Gastroesophageal sphincter (tissue), 4 donors: ENCODE measurements at regions not wholly inside any gene's neighbourhood (a gene's known extent, or its start where the extent isn't known, plus 50 kb on each side); places are given as distances from the start of the nearest gene placed in this dataset.
"Not testable (repeated sequence)": the region's sequence is repeated elsewhere in the genome, so short reads cannot be mapped to it uniquely, and the experiment has no call there.

ENCODE experiments used
- ATAC-seq: fragments of 150-250 bp; one replicate; pipeline ENCODE4 v1.9.1; 2016; ENCODE audit warnings: mild to moderate bottlenecking, moderate library complexity
- H3K27ac ChIP-seq, 4 donors: fragments of 200-600 bp; sonication (generic) in 3 of 4; 1 replicate in 3 of 4; 2 replicates in 1 of 4; pipeline ENCODE4 v1.5.1; 2016 to 2019
- H3K27me3 ChIP-seq: fragments of 200-600 bp; sonication (generic); one replicate; pipeline ENCODE4 v1.5.1; 2019
- H3K36me3 ChIP-seq, 2 donors: fragments of 200-600 bp; sonication (generic); one replicate each; pipeline ENCODE4 v1.5.1; 2019; ENCODE audit warnings: control low read depth in 1 of 2
- H3K4me1 ChIP-seq, 3 donors: fragments of 200-600 bp; sonication (generic); 1 replicate in 2 of 3; 2 replicates in 1 of 3; pipeline ENCODE4 v1.5.1; 2016 to 2019; ENCODE audit warnings: control low read depth in 2 of 3
- H3K4me3 ChIP-seq, 2 donors: fragments of 200-600 bp; sonication (generic); one replicate each; pipeline ENCODE4 v1.5.1; 2019; ENCODE audit warnings: mild to moderate bottlenecking in 1 of 2, moderate library complexity in 1 of 2
- H3K9me3 ChIP-seq, 3 donors: fragments of 200-600 bp; sonication (generic); one replicate each; pipeline ENCODE4 v1.5.1; 2017 to 2019; ENCODE audit warnings: control low read depth in 2 of 3
- EP300 ChIP-seq: sonication (generic); formaldehyde crosslinking; IDR thresholded peaks from one replicate; pipeline ENCODE4 v1.6.1; 2017; ENCODE audit warnings: antibody characterized with exemption, mild to moderate bottlenecking
- POLR2A ChIP-seq, 2 donors: fragments of 450-650 bp; IDR thresholded peaks; one replicate each; pipeline ENCODE4 v1.6.1; 2017; ENCODE audit warnings: antibody characterized with exemption in 2 of 2, mild to moderate bottlenecking in 2 of 2, moderate library complexity in 1 of 2
- POLR2AphosphoS5 ChIP-seq: sonication (generic); formaldehyde crosslinking; IDR thresholded peaks from one replicate; pipeline ENCODE4 v1.6.1; 2017; ENCODE audit warnings: antibody characterized with exemption
- WGBS, 2 donors: methylation state at CpG; one replicate each; pipeline ENCODE4 v1.1.5; 2018; ENCODE audit warnings: low coverage in 1 of 2; 5-methylcytosine and 5-hydroxymethylcytosine counted together
- TF ChIP-seq, protein P1 (sequence below), 4 experiments: fragments of 200-600 bp in 2 of 4; fragments of 450-650 bp in 2 of 4; sonication (generic) in 1 of 4; IDR thresholded peaks; one replicate each; pipeline ENCODE4 v1.5.1; 2017 to 2019; ENCODE audit warnings: antibody characterized with exemption in 4 of 4, mild to moderate bottlenecking in 2 of 4, moderate library complexity in 2 of 4

DNA sequence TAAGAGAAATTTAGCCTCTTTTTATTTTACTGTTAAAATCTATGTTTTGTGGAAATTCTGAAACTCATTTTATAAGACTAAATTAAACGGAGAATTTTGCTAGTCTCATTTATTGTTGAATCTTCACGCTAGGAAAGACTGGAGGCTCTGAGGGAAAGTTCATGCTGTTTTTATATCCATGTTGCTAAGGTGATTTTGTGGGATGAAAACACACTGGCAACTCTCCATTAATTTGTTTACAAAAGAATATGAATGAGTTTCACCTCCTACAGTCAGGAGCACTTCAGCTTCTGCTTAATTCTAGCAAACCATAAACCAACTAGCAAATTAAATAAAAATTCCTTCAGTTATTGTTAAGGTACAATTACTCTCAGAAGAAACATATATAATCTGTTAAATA lies 195.4 kb downstream of the RAP2B start:
- Histone ChIP-seq H3K4me3 (no peak overlapping the region), H3K4me1 (no peaks in the 10 kb centered on the region), H3K27ac (no peak overlapping the region), H3K36me3 (no peaks in the 10 kb centered on the region), H3K27me3 (no peaks in the 10 kb centered on the region), H3K9me3 (no peaks in the 10 kb centered on the region)
- TF ChIP-seq, protein P1, sequence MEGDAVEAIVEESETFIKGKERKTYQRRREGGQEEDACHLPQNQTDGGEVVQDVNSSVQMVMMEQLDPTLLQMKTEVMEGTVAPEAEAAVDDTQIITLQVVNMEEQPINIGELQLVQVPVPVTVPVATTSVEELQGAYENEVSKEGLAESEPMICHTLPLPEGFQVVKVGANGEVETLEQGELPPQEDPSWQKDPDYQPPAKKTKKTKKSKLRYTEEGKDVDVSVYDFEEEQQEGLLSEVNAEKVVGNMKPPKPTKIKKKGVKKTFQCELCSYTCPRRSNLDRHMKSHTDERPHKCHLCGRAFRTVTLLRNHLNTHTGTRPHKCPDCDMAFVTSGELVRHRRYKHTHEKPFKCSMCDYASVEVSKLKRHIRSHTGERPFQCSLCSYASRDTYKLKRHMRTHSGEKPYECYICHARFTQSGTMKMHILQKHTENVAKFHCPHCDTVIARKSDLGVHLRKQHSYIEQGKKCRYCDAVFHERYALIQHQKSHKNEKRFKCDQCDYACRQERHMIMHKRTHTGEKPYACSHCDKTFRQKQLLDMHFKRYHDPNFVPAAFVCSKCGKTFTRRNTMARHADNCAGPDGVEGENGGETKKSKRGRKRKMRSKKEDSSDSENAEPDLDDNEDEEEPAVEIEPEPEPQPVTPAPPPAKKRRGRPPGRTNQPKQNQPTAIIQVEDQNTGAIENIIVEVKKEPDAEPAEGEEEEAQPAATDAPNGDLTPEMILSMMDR (IDR thresholded peaks at IDR 0.05): no peak
- TF ChIP-seq EP300: no peak
- TF ChIP-seq POLR2A (IDR thresholded peaks at IDR 0.05): no peak
- TF ChIP-seq POLR2AphosphoS5: no peak
- no peak for ATAC-seq
- 25 to 48% methylated on average over 2 of the region's 2 CpGs for WGBS, 2 donors

GRCh38 chr3:153369561-153370374 lies 207.7 kb downstream of the RAP2B start:
- H3K27ac ChIP-seq: no peak overlapping the region
- no peaks in the 10 kb centered on the region for H3K27me3 ChIP-seq
- no peaks in the 10 kb centered on the region for H3K4me1 ChIP-seq
- TF ChIP-seq POLR2A (IDR thresholded peaks at IDR 0.05) (no peak), EP300 (no peak), POLR2AphosphoS5 (no peak)
- TF ChIP-seq, protein P1 (IDR thresholded peaks at IDR 0.05): no peak
- no peaks in the 10 kb centered on the region for H3K36me3 ChIP-seq
- no peak overlapping the region for H3K4me3 ChIP-seq
- peaks cover 0 to 13% (median 0%) of the 10 kb centered on the region in 3 donors for H3K9me3 ChIP-seq
- WGBS, 2 donors: 67% methylated on average over 2 of the region's 28 CpGs; no CpG with 5 or more reads in 1 of the 2 donors
- ATAC-seq: no peak

DNA sequence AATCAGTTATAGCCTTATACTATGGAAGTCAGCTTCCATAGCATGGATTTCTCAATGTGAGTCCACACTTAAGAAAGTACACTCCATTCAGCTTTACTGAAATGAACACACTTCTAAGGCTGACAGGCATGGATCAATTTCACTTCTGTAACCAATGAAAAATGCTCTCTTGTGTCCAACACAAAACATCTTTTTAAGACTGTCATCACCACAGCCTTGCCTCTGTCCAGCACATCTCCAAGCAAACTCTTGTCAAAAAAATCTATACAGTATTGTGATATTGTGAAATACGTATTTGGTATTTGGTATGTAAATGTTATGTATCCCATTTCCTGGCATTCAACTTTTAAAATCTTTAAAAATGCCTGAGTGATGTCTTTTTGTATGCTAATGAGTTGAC lies 208.7 kb downstream of the RAP2B start:
- Histone ChIP-seq H3K9me3 (peaks cover 0 to 13% (median 0%) of the 10 kb centered on the region in 3 donors), H3K4me3 (no peak overlapping the region), H3K27me3 (no peaks in the 10 kb centered on the region), H3K4me1 (no peaks in the 10 kb centered on the region), H3K36me3 (no peaks in the 10 kb centered on the region), H3K27ac (no peak overlapping the region)
- WGBS, 2 donors: 67 to 93% methylated on average over 1 of the region's 1 CpG
- no peak for ATAC-seq
- no peak for TF ChIP-seq POLR2AphosphoS5
- TF ChIP-seq EP300: no peak
- TF ChIP-seq POLR2A (IDR thresholded peaks at IDR 0.05): no peak
- TF ChIP-seq, protein P1 (IDR thresholded peaks at IDR 0.05): no peak

GRCh38 chr3:153372326-153372725 lies 210.3 kb downstream of the RAP2B start:
- TF ChIP-seq EP300 (no peak), POLR2A (IDR thresholded peaks at IDR 0.05) (no peak), POLR2AphosphoS5 (no peak)
- TF ChIP-seq, protein P1 (IDR thresholded peaks at IDR 0.05): no peak
- Histone ChIP-seq H3K9me3 (peaks cover 0 to 13% (median 0%) of the 10 kb centered on the region in 3 donors), H3K4me3 (no peak overlapping the region), H3K36me3 (no peaks in the 10 kb centered on the region), H3K4me1 (no peaks in the 10 kb centered on the region), H3K27ac (no peak overlapping the region), H3K27me3 (no peaks in the 10 kb centered on the region)
- peak; percentile 70 for ATAC-seq
- 90% methylated on average over 5 of the region's 5 CpGs for WGBS, 2 donors

- Histone ChIP-seq H3K4me1 (no peaks in the 10 kb centered on the region), H3K9me3 (peaks cover 0 to 13% (median 0%) of the 10 kb centered on the region in 3 donors), H3K27ac (no peak overlapping the region), H3K36me3 (no peaks in the 10 kb centered on the region), H3K4me3 (no peak overlapping the region), H3K27me3 (no peaks in the 10 kb centered on the region)
- peak; percentile 39 for ATAC-seq
- 37 to 67% methylated on average over 1 to 2 of the region's 2 CpGs for WGBS, 2 donors
- TF ChIP-seq POLR2A (IDR thresholded peaks at IDR 0.05) (no peak), EP300 (no peak), POLR2AphosphoS5 (no peak)
- TF ChIP-seq, protein P1 (IDR thresholded peaks at IDR 0.05): no peak
These were observed 211.6 kb downstream of the RAP2B start for GRCh38 chr3:153373606-153374005.

GRCh38 chr3:153378366-153378765 lies 216.3 kb downstream of the RAP2B start:
- not testable (repeated sequence) for H3K27me3 ChIP-seq, H3K9me3 ChIP-seq, ATAC-seq, H3K4me3 ChIP-seq, H3K4me1 ChIP-seq, H3K27ac ChIP-seq, H3K36me3 ChIP-seq
- WGBS, 2 donors: no CpG with 5 or more reads among the region's 24 CpGs
